ENCODE measurements at regions not wholly inside any gene's neighbourhood (a gene's known extent, or its start where the extent isn't known, plus 50 kb on each side); places are given as distances from the start of the nearest gene placed in this dataset.

DNA sequence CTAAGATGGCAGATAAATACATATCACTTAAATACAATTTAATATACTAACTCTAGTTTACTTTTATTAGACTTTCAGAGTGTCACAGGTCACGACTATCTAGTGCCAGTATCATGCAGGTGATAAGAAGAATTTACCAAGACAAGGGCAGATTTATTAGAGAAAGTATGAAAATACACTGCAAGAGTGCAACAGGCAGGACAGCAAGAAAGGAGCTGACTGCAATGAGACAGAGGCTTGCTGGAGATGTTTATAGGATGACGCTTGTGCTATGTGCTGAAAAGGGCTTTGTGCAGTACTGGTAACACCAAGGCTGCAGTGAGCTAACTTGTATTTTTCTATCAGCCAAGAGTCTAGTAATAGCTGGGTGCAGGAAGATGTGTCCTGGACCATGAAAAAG is 96.7 kb upstream of the QRFPR start:
- Histone ChIP-seq H3K4me2 (ENCODE audit: low read length) (no peak overlapping the region), H3K4me1 (ENCODE audit: control insufficient read depth in 1 of 2, insufficient read depth in 2 of 2, low read length in 2 of 2) (no peaks in the 10 kb centered on the region), H3K23ac (ENCODE audit: low read length) (no peak overlapping the region), H3K79me2 (ENCODE audit: control insufficient read depth, insufficient read depth, low read length, poor library complexity) (no peaks in the 10 kb centered on the region), H3K79me1 (ENCODE audit: low read length) (no peaks in the 10 kb centered on the region), H3K27ac (ENCODE audit: low read depth, low read length) (no peak overlapping the region), H3K4ac (ENCODE audit: low read depth, low read length) (no peak overlapping the region), H3K9ac (ENCODE audit: low read length) (no peak overlapping the region), H3K27me3 (ENCODE audit: insufficient read depth, low read length) (no peaks in the 10 kb centered on the region), H2AFZ (ENCODE audit: insufficient read depth, low read length, poor library complexity) (no peak overlapping the region), H3K4me3 (ENCODE audit: low read depth, low read length) (no peak overlapping the region), H2AK5ac (ENCODE audit: low read length) (no peak overlapping the region), H2BK120ac (ENCODE audit: insufficient read depth, low read length, poor library complexity) (no peak overlapping the region), H4K91ac (ENCODE audit: low read depth, low read length) (no peak overlapping the region), H3K14ac (ENCODE audit: low read length) (no peak overlapping the region), H3K36me3 (ENCODE audit: control insufficient read depth in 1 of 2, insufficient read depth in 2 of 2, low read length in 2 of 2) (no peaks in the 10 kb centered on the region), H2BK12ac (ENCODE audit: low read length) (no peak overlapping the region), H3K18ac (ENCODE audit: low read length) (no peak overlapping the region), H2BK5ac (ENCODE audit: low read depth, low read length, poor library complexity) (no peak overlapping the region), H3K9me3 (ENCODE audit: insufficient read depth, low read depth, low read length) (no peaks in the 10 kb centered on the region), H4K8ac (ENCODE audit: low read depth, low read length) (no peak overlapping the region), H4K12ac (ENCODE audit: low read depth, low read length) (no peak overlapping the region)
- no CpG with 5 or more reads among the region's 2 CpGs for whole genome bisulfite sequencing (ENCODE audit: extremely low coverage, insufficient coverage, insufficient read length)
- DNase-seq = no peak

DNA sequence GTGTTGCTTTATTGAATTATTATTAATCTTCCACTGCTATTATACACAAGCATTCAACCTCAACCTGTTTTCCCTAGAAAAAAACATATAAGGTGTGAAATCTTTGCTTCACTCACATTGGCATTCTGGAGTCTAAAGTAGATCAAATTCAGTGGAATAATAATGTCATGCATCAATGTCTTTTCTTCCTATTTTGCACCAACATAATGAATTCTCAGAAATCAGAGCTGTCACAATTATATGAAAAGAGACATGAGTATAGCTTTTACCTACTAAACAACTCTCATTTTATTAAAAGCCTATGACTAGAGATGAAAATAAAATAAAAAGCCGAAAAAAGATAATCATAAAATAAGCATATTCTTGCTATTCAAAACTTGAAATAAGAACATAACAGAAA is 96.3 kb upstream of the QRFPR start:
- H3K27ac ChIP-seq (ENCODE audit: low read depth, low read length) = no peak overlapping the region
- WGBS (ENCODE audit: extremely low coverage, insufficient coverage, insufficient read length) = no CpG with 5 or more reads among the region's 1 CpG
- H3K4me3 ChIP-seq (ENCODE audit: low read depth, low read length) = no peak overlapping the region
- no peak overlapping the region for H2BK120ac ChIP-seq (ENCODE audit: insufficient read depth, low read length, poor library complexity)
- no peak overlapping the region for H2AK5ac ChIP-seq (ENCODE audit: low read length)
- no peak overlapping the region for H2BK12ac ChIP-seq (ENCODE audit: low read length)
- DNase-seq = no peak
- H2AFZ ChIP-seq (ENCODE audit: insufficient read depth, low read length, poor library complexity) = no peak overlapping the region
- no peak overlapping the region for H3K23ac ChIP-seq (ENCODE audit: low read length)
- H3K9me3 ChIP-seq (ENCODE audit: insufficient read depth, low read depth, low read length) = no peaks in the 10 kb centered on the region
- no peaks in the 10 kb centered on the region for H3K36me3 ChIP-seq (ENCODE audit: control insufficient read depth in 1 of 2, insufficient read depth in 2 of 2, low read length in 2 of 2)
- no peak overlapping the region for H2BK5ac ChIP-seq (ENCODE audit: low read depth, low read length, poor library complexity)
- no peaks in the 10 kb centered on the region for H3K27me3 ChIP-seq (ENCODE audit: insufficient read depth, low read length)
- no peak overlapping the region for H4K91ac ChIP-seq (ENCODE audit: low read depth, low read length)
- H3K4me2 ChIP-seq (ENCODE audit: low read length) = no peak overlapping the region
- no peaks in the 10 kb centered on the region for H3K79me1 ChIP-seq (ENCODE audit: low read length)
- no peak overlapping the region for H3K18ac ChIP-seq (ENCODE audit: low read length)
- H3K14ac ChIP-seq (ENCODE audit: low read length) = no peak overlapping the region
- H3K4ac ChIP-seq (ENCODE audit: low read depth, low read length) = no peak overlapping the region
- no peak overlapping the region for H4K8ac ChIP-seq (ENCODE audit: low read depth, low read length)
- no peaks in the 10 kb centered on the region for H3K4me1 ChIP-seq (ENCODE audit: control insufficient read depth in 1 of 2, insufficient read depth in 2 of 2, low read length in 2 of 2)
- H3K9ac ChIP-seq (ENCODE audit: low read length) = no peak overlapping the region
- H3K79me2 ChIP-seq (ENCODE audit: control insufficient read depth, insufficient read depth, low read length, poor library complexity) = no peaks in the 10 kb centered on the region
- no peak overlapping the region for H4K12ac ChIP-seq (ENCODE audit: low read depth, low read length)

DNA sequence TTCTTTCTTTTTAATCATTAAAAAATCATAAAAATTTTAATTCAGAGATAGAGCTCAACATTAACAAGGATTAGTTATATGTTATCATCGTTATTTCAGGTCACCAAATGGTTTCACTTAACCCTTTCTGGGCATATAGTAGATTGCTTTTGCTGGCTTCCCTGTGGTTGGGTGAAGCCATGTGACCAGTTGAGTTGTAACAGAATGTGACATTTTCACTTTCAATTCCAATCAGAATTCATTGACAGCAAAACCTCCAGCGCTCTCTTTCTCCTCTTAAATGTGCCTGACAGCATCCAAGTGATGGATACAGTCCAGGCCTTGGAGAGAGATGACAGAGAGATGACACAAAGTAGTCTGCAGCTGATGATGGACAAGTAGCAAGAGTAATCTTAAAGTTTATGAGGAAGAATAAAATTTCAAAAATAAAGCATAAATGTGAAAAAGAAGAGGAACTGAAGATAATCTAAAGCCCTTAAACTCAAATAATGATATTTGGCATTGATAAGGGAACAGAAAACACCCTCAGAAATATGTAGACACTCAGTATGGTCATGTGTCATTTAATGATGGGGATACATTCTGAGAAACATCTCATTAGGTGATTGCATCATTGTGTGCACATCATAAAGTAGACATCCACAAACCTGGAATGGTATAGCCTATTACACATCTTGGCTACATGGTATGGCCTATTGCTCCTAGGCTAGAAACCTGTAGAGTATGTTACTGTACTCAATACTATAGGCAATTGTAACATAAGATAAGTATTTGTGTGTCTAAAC is 92.3 kb upstream of the QRFPR start:
- Histone ChIP-seq H3K27ac (ENCODE audit: low read depth, low read length) (no peak overlapping the region), H2BK120ac (ENCODE audit: insufficient read depth, low read length, poor library complexity) (no peak overlapping the region), H2AK5ac (ENCODE audit: low read length) (no peak overlapping the region), H3K9ac (ENCODE audit: low read length) (peak overlapping the region; percentile 66), H3K4ac (ENCODE audit: low read depth, low read length) (no peak overlapping the region), H3K79me1 (ENCODE audit: low read length) (no peaks in the 10 kb centered on the region), H3K23ac (ENCODE audit: low read length) (no peak overlapping the region), H2BK12ac (ENCODE audit: low read length) (no peak overlapping the region), H3K27me3 (ENCODE audit: insufficient read depth, low read length) (no peaks in the 10 kb centered on the region), H4K12ac (ENCODE audit: low read depth, low read length) (no peak overlapping the region), H3K4me3 (ENCODE audit: low read depth, low read length) (no peak overlapping the region), H2BK5ac (ENCODE audit: low read depth, low read length, poor library complexity) (no peak overlapping the region), H2AFZ (ENCODE audit: insufficient read depth, low read length, poor library complexity) (no peak overlapping the region), H4K91ac (ENCODE audit: low read depth, low read length) (no peak overlapping the region), H3K14ac (ENCODE audit: low read length) (no peak overlapping the region), H3K36me3 (ENCODE audit: control insufficient read depth in 1 of 2, insufficient read depth in 2 of 2, low read length in 2 of 2) (no peaks in the 10 kb centered on the region), H3K9me3 (ENCODE audit: insufficient read depth, low read depth, low read length) (no peaks in the 10 kb centered on the region), H3K4me2 (ENCODE audit: low read length) (no peak overlapping the region), H4K8ac (ENCODE audit: low read depth, low read length) (no peak overlapping the region), H3K4me1 (ENCODE audit: control insufficient read depth in 1 of 2, insufficient read depth in 2 of 2, low read length in 2 of 2) (no peaks in the 10 kb centered on the region), H3K18ac (ENCODE audit: low read length) (no peak overlapping the region), H3K79me2 (ENCODE audit: control insufficient read depth, insufficient read depth, low read length, poor library complexity) (no peaks in the 10 kb centered on the region)
- DNase-seq = no peak
- WGBS (ENCODE audit: extremely low coverage, insufficient coverage, insufficient read length) = no CpG with 5 or more reads among the region's 2 CpGs

DNA sequence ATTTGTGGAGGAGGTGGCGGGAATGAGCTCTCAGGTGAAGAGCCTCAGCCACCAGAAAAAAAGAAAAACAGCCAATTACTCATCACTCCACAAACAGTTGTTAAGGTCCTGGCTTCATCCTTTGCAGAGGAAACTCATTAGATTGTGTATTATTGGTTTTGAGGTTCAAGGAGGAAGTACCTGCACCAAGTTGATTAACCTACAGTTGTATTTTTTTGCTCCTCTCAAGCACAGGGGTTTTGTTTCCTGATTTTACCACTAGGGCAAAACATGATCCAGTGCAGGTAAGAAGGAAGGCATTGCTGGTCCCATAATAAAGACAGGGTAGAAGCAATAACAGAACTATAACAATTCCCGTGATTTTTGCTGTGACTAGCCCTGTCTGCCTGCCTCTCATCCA is 84.0 kb upstream of the QRFPR start:
- Histone ChIP-seq H3K36me3 (ENCODE audit: control insufficient read depth in 1 of 2, insufficient read depth in 2 of 2, low read length in 2 of 2) (no peaks in the 10 kb centered on the region), H3K27me3 (ENCODE audit: insufficient read depth, low read length) (no peaks in the 10 kb centered on the region), H2BK120ac (ENCODE audit: insufficient read depth, low read length, poor library complexity) (no peak overlapping the region), H3K9me3 (ENCODE audit: insufficient read depth, low read depth, low read length) (no peaks in the 10 kb centered on the region), H3K23ac (ENCODE audit: low read length) (no peak overlapping the region), H3K4ac (ENCODE audit: low read depth, low read length) (no peak overlapping the region), H3K4me2 (ENCODE audit: low read length) (no peak overlapping the region), H2BK5ac (ENCODE audit: low read depth, low read length, poor library complexity) (no peak overlapping the region), H3K18ac (ENCODE audit: low read length) (no peak overlapping the region), H3K4me1 (ENCODE audit: control insufficient read depth in 1 of 2, insufficient read depth in 2 of 2, low read length in 2 of 2) (no peaks in the 10 kb centered on the region), H3K4me3 (ENCODE audit: low read depth, low read length) (no peak overlapping the region), H3K79me1 (ENCODE audit: low read length) (no peaks in the 10 kb centered on the region), H2AFZ (ENCODE audit: insufficient read depth, low read length, poor library complexity) (no peak overlapping the region), H3K14ac (ENCODE audit: low read length) (no peak overlapping the region), H4K8ac (ENCODE audit: low read depth, low read length) (no peak overlapping the region), H3K9ac (ENCODE audit: low read length) (no peak overlapping the region), H2AK5ac (ENCODE audit: low read length) (no peak overlapping the region), H3K27ac (ENCODE audit: low read depth, low read length) (no peak overlapping the region), H4K12ac (ENCODE audit: low read depth, low read length) (no peak overlapping the region), H3K79me2 (ENCODE audit: control insufficient read depth, insufficient read depth, low read length, poor library complexity) (no peaks in the 10 kb centered on the region), H2BK12ac (ENCODE audit: low read length) (no peak overlapping the region), H4K91ac (ENCODE audit: low read depth, low read length) (no peak overlapping the region)
- no peak for DNase-seq
- WGBS (ENCODE audit: extremely low coverage, insufficient coverage, insufficient read length) = no CpG with 5 or more reads among the region's 2 CpGs
